Activated T-cell treated with anti-CD3 and anti-CD28 coated beads, Interleukin-2, amount 50 U/mL, for 1 hour (primary cell): ENCODE measurements at regions not wholly inside any gene's neighbourhood (a gene's known extent, or its start where the extent isn't known, plus 50 kb on each side); places are given as distances from the start of the nearest gene placed in this dataset.

Source experiments
- DNase-seq: peaks from one replicate; pipeline ENCODE4 v3.0.0-alpha.2; 2020

DNA sequence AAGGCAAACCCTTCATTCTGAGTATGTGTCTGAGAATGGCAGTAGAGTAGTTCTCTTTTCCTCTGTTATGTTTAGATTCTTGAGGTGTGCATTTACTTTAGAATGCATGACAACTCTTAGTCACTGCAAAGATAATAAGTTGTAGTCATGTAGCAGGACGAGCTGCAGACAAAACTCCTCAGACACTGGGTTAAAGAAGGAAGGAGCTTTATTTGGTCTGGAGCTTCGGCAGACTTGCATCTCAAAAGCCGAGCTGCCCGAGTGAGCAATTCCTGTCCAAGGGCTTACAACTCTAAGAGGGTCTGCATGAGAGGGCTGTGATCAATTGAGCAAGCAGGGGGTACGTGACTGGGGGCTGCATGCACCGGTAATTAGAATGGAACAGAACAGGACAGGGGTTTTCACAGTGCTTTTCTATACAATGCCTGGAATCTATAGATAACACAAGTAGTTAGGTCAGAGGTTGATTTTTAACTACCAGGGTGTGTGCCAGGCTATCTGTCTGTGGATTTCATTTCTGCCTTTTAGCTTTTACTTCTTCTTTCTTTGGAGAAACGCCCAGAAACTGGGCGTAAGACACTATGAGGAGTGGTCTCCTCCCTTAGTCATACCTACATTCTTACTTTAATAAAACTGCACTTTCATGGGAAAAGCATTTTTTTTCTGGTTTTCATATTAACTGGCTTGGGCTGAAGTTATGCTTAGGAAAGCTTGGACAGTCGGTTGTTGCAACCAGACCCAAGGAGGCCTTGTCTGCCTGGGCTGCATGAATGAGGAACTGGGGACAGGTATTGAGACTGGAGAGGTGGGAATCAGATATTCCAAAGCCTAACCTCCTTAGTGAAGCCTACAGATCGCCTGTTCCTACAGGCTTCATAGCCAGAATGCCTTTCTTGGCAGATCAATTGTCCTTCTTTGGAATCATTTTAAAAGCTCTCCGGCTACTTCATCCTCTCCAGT lies 115.1 kb downstream of the RHOU start:
- DNase-seq = no peak

DNA sequence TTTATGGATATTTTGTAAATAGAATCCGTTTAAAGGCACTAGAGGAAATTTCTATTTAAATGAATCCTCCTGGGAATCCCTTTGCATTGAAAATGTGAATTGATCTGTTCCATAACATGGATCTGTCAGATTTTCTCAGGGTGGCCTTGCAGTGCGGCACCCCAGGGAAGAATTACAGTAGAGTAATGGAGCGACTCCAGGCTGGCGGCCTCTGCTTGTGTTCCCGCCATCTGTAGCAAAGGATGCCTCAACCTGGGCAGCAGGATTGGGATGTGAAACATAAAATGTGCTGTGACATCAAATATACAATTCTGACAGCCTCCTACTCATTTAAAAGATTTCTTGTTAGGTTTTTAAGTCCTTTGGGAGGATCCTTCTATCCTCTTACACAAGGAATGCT lies 115.9 kb downstream of the RHOU start:
- no peak for DNase-seq

DNA sequence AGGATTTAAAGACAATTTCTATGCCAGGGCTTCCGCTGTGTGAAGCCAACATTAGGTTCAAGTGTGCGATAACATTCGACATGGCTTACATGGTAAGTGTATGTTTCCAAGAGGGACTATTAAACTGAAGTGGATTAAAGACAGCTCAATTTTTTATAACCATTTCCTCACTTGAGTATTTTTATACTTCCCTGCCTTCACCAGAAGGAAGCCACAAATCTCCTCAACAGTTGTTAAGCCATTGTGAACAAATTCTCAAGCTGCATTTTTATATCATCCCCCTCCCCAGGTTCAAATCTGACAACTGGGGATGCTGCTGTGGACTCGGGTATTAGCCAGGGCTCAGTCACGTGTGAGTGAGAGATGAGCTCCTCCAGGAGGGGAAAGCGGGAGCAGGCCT lies 116.3 kb downstream of the RHOU start:
- no peak for DNase-seq

DNA sequence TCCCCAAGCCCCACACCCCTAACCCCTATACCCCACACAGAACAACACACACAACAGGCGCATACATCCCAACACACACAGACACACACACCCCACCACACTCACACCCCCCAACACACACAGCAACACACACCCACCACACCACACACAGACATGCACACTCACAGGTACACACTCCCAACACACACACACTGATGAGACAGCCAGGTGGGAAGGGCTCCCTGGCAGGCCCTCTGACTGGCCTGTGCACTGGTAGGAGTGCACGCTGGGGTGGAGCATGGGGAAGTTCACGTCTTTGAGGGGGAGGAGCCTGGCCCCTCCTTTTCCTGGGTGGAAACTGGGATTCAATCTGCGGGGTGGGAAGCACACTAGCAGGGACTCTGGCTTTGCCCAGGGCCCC lies 116.7 kb downstream of the RHOU start:
- no peak for DNase-seq

DNA sequence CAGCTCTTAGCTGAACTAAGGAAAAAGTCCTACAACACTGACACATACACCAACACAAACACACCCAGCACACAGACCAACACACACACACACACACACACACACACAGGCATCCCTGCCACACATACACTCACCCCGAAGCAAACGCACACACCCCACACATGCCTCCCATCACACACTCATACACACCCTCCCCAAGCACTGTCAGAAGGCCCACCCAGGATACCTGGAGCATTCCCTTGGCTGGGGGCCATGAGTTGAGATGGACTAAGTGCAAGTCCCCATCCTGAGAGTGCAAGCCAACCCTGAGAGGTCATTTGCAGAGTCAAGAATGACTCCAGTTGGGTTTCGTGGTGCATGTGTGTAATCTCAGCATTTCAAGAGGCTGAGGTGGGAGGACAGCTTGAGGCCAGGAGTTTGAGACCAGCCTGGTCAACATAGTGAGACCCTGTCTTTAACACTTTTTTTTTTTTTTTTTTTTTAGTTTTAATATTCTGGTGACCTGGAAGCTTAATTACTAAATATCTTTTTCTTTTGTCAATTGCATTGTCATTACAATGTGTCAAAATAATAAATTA lies 117.3 kb downstream of the RHOU start:
- no peak for DNase-seq

DNA sequence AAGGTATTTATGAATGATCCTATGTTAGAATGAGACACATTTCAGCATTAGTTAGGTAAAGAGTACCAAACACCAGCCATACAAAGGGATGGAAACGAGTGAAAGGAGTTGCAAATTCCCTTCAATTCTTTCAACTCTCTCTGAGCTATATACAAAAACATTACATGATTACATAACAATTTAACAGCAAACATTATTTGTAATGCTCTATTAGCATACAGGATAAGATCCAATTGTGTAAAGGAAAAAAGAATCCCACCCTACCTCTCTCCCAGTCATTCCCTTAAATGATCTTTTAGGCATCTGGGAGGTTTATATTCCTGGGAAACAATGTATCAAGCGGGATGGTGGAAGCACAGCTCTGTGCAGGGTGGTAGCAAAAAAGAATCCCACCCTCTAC lies 117.9 kb downstream of the RHOU start:
- no peak for DNase-seq

DNA sequence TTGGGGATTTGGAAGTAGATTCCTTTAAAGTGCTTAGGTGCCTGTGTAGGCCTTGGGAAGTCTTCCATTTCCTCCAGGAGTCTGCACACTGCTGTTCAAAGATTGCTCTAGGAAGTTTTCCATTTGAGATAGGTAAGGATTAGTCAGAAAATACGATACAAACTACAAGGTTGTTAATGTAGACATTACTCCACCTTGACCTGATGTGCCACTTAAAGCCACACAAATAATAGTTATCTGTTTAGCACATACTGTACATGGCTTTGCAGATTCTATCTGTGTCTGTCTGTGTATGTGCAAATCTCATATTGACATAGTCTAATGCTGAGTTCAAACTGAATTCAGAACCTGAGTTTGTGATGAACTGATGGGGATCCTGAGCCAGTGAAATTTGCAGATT lies 118.4 kb downstream of the RHOU start:
- DNase-seq = no peak

DNA sequence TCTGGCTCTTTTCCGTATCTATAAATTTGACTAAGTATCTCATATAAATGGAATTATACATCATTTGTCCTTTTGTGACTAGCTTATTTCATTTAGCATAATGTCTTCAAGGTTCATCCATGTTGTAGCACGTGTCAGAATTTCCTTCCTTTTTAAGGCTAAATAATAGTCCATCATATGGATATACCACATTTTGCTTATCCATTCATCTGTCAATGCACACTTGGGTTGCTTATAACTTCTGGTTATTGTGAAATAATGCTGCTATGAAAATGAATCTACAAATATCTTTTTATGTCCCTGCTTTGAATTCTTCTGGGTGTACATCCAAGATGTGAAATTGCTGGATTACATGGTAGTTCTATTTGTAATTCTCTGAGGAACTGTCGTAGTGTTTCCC lies 119.6 kb downstream of the RHOU start:
- DNase-seq = no peak

DNA sequence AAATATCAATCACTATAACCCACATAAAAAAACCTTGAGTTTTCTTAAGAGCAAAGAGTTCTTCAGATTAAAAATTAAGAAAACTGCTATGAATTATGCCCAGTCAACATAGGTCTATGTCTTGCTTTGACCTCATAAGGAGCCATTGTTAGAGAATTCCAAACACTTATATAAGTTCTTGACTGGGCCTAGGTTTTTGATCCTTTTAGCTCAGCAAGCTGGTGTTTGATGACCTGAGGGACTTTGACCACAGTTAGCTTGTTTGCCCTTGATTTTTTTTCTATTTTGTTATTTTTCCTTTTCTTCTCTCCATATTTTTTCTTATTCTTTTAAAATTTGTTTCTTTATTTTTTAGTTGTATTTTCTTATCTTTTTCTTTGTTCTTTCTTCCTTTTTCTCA lies 122.3 kb downstream of the RHOU start:
- DNase-seq = no peak

DNA sequence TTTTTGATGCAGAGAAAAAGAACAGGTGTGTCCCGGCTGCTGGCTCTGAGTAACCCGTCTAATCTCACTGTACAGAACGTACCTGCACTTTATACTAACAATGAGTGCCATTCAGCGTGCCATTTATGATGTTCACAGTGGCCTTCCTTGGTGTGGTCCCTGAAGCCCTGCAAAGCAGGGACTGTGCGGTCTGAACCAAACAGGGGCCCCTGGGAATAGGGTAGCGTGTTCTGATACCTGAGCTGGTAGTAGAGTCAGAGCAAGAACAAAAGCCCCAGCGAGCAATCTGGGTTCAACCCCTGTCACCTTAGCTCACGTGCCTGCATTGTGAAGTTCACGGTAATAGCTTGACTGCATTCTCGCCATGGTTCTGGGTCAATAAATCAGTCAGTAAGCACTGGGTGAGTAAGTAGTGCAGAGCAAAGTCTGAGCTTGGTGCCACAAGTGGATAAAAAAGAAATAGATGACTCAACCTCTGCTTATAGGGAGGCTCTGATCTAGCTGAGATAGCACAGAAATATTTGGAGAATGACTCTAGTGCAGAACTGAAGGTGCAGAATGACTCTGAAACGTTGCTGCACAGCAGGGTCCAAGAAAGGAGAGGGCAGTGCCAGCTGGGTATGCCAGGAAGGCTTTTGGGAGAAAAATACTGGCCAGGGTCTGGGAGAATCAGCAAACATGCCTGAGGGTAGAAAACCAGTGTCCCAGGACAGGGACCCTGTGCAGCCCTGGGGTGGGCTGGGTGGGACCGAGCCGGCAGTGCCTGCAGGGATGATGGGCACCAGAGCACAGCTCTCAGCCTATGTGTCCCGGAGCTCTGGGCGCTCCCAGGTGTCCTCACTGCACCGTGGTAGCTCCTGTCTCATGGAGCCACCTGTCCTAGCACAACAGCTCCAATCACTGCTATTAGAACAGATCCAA lies 125.9 kb downstream of the RHOU start:
- DNase-seq = no peak

DNA sequence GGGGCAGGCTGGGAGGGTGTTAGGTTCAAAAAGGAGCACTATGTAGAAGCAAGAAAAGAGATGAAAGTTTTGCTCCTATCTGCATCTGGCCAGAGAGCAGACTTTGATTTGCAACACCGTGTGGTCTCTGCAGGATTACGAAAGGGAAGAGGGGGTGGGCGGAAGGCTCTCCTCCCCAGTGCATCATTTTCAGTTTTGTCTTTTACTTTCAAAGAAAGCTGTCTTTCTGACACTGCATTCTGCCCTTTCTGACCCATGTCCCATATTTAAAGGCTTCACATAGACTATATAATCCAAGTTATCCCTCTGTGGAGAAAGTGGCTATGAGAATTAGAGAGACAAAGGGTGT lies 126.5 kb downstream of the RHOU start:
- no peak for DNase-seq

DNA sequence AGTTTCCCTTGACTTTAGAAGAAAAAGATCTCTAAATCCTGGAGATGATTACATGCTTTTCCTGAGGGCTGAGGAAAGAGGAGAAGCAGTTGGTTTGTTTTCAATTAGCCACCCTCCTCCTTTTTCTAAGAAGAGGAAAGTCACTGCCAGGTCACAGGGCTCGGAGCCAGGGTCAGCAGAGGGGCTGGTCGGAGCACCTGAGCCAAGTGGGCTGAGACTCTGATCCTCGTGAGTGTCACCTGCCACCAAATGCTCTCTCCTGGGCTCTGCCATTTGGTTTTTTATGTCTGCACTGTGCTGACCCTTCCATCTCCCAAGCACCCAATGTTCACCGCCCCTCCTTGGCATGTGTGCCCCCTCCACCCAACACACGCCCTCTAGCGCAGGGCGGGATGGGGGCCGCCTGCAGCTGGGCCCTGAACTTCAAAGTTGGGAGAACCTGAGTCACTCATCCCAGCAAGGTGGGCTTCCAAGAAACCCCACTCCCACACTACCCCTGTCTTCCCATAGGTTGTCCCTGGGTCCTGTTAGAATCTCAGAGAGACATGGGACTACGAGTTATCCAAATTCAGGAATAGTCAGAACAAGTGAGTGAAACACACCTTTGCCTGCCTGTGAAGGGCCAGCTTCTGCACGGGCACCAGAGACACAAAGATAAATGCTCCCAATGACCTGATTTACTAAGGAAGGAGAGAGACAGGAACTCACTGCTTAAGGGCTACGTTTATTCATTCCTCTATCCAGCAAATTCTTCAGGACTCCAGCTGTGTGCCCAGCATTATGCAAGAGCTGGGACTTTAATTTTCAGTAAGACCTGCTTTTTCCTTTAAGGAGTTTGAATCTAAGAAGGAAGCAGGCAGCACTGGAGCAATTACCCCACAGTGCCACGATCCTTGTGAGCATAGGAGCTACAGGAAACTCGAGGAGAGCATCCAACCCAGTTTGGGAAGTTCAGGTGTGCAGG lies 127.5 kb downstream of the RHOU start:
- DNase-seq = no peak

DNA sequence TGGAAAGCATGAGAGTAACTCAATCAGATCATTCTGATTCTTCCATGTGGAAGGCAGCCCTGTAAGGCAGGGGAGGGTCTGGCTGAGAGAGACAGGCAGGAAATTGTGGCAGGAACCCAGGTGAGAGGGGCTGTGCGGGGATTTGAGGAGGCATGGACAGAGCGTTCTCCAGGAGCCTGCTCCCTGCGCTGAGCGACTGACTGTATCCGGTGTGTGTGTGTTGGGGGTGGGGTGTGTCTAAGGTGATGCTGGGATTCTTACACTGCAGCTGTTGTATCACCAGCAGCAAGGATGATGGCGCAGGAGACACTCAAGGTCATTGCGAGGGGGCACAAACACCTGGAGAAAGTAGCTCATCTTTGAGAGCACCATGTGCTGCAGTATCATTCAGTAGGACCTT lies 128.5 kb downstream of the RHOU start:
- no peak for DNase-seq

DNA sequence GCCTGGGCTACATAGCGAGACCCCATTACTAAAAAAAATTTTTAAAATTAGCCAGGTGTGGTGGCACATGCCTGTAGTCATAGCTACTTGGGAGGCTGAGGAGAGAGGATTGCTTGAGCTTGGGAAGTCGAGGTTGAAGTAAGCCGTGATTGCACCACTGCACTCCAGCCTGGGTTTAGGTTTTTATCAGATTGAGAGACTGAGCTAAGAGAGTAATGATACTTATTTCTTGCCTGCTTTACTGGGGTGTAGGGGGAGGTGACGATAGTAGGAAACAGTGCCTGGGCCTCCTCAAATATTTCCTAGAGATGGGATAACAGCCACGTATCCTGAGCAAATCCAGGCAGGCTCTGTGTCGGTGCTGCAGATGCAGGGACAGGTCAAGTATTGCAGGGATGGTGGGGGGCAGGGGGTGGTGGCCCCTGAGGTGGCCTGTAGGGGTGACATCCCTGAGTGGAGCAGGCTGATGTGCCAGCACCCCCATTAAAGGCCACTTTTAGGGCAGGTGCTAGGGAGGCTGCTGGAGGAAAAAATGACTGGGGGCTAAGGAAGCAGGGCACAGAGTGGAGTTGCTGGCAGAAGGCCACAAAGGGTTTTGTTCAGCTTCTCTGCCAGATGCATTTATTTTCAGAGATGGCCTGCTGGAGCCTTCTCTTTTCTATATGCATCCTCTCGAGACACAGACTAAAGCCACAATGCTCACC lies 130.5 kb downstream of the RHOU start:
- DNase-seq = no peak

DNA sequence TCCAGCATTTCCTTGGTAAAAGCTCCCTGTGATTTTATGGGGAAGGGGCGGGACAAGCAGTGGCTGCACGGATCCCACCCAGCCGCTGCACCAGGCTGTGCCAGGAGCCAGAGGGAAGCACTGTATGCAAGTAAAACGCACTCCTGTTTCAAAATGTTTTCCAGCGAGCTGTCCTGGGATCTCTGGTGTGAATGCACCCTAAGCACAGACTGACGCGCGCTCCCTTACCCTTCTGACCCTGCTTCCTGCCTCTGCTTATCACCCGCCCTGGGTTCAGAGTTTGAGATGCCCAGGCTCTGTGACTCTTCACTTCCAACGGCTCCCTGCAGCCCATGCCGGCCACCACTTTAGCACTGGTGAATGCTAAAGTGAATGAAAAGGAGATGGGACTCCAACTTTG lies 131.2 kb downstream of the RHOU start:
- DNase-seq = no peak

DNA sequence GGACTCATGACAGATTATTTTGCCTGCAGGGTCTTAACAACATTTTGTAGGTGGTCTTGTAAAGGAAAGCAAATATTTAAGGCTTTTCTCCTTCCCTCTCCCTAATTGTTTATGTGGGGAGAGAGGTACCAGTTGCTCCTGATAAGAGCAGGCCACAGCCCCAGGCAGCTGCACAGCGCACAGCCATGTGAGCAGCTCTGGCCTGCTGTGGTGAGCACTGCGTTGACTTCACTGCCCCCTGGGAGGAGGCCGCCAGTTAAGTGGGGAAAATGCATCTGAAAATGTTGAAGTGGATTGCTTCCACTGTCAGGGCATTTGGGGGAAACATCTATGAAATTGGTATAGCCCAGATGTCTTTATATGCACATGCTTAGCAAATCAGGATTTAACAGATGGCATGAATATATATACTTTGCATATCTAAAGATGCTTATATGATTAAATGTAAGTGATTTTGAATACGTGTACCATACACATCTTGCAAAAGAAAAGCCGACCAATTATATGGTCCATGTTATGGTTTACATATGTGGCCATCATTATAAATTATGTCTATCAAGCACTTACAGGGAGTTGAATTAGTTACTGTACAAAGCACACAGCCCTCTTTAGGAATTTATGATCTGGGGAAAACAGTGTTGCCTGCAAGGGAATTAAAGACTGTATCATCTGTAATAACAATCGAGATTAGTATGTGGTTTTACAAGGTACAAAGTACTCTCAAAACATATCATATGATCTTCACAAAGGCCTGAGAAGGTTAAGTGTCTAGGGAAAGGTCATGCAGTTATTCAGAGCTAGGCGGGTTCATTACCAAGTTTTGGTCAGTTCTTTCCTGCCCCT lies 132.1 kb downstream of the RHOU start:
- no peak for DNase-seq

DNA sequence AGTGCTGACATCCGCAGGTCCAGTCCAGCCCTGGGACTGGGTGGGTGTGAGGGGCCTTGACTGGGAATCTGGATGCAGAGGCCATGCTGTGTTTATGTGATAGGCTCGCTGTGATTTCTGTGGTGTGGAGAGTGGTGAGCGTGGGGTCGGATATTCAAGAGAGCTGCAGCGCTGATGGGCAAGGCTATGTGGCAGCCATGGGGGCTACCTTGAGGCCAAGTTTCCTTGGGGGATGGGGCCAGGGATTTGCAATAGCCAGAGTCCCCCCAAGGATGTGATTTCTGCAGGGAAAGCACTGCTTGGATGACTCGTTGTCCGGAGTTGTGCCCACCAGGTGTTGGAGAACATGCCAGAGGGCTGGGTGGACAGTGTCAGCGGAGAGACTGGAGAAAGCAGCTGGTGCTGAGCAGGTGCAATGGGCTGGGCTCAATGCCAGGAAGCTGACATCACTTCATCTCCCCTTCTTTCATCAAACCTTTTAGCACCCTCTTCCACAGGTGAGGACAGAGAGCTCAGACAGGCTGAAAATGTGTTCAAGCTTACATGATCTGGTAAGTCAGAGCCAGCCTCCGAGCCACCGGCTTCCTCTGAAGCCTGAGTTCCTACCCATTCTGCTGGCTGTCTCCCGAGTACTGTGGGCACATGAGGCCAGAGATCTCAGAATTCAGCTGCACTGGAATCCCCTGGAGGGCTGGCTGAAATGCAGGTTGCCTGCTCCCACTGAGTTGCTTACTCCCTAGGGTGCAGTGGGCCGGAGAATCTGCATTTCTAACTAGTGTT lies 132.9 kb downstream of the RHOU start:
- DNase-seq = no peak

DNA sequence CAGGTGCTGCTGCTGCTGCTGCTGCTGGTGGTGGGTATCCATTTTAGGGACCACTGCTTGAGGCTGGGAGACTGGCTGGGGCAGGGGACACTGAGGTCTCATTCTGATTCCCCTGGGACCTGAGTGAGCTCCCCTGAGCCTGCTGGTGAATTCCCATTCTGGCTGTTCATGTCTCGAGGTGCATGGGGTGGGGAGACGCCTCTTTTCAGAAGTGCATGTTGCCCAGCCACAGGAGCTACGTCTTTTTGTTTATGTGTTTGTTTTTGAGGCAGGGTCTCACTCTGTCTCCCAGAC lies 133.4 kb downstream of the RHOU start:
- DNase-seq = no peak

DNA sequence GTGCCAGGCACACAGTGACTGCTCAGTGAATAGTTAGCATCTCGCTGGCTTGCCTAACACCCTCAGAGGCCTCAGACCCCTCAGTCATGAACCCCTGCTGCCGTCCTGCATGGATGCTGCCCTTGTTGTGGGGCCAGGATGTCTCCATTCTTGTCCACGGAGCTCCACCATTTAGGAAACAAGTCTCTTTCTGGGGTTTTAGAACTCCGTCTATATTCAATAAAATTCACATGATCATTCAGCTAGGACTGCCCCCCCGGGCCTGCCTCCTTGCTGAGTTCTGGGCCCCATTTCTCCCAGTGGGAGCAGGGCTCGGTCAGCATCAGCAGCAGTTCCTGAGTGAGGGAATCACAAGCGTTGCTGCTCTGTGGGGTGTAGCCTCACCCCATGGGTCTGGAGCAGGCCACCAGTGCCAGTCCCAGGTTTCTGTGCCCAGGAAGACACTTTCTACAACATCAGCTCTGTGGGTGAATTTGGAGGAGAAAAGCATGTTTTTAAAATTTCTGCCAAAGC lies 134.1 kb downstream of the RHOU start:
- no peak for DNase-seq
